RWPE2 (cell line): ENCODE measurements at regions not wholly inside any gene's neighbourhood (a gene's known extent, or its start where the extent isn't known, plus 50 kb on each side); places are given as distances from the start of the nearest gene placed in this dataset.

Experiments
- ATAC-seq: fragments of 200-7000 bp; cut with Tn5 transposase; 3 replicates; pipeline ENCODE4 v1.9.1; 2021; ENCODE audit warnings: low read depth
- DNase-seq: peaks from one replicate; pipeline ENCODE4 v3.0.0-alpha.2; 2020; ENCODE audit warnings: low spot score
- H3K27ac ChIP-seq: fragments of 450-650 bp; 2 replicates; pipeline ENCODE4 v1.5.1; 2017; ENCODE audit warnings: mild to moderate bottlenecking; ENCODE audit not compliant: poor library complexity, severe bottlenecking
- H3K27me3 ChIP-seq: fragments of 250-450 bp; sonication (Bioruptor Pico); 2 replicates; pipeline ENCODE4 v1.5.1; 2021; ENCODE audit warnings: mild to moderate bottlenecking, moderate library complexity; ENCODE audit not compliant: insufficient read depth, poor library complexity, severe bottlenecking
- H3K36me3 ChIP-seq: fragments of 250-450 bp; sonication (Bioruptor Pico); 2 replicates; pipeline ENCODE4 v1.5.1; 2020; ENCODE audit warnings: low read depth, mild to moderate bottlenecking, moderate library complexity
- H3K4me1 ChIP-seq: fragments of 250-450 bp; sonication (Bioruptor Pico); 2 replicates; pipeline ENCODE4 v1.5.1; 2021; ENCODE audit warnings: mild to moderate bottlenecking, moderate library complexity; ENCODE audit not compliant: insufficient read depth, poor library complexity, severe bottlenecking
- H3K4me3 ChIP-seq: fragments of 250-450 bp; sonication (Bioruptor Pico); 2 replicates; pipeline ENCODE4 v1.5.1; 2021; ENCODE audit warnings: mild to moderate bottlenecking, moderate library complexity; ENCODE audit not compliant: severe bottlenecking
- H3K9me3 ChIP-seq: fragments of 250-450 bp; sonication (Bioruptor Pico); 2 replicates; pipeline ENCODE4 v1.5.1; 2021; ENCODE audit warnings: mild to moderate bottlenecking, moderate library complexity; ENCODE audit not compliant: severe bottlenecking
- CTCF ChIP-seq: fragments of 450-650 bp; IDR thresholded peaks from one replicate; pipeline ENCODE4 v1.5.1; 2017; ENCODE audit warnings: mild to moderate bottlenecking, moderate library complexity; ENCODE audit not compliant: poor library complexity, severe bottlenecking

- TF ChIP-seq CTCF, result no peak
- Histone ChIP-seq H3K9me3 (no peaks in the 10 kb centered on the region), H3K36me3 (no peaks in the 10 kb centered on the region), H3K27ac (no peak overlapping the region), H3K4me3 (no peak overlapping the region), H3K4me1 (no peaks in the 10 kb centered on the region), H3K27me3 (no peaks in the 10 kb centered on the region)
- ATAC-seq, result no peak
- DNase-seq, result no peak
Observed at GRCh38 chr10:22765660-22766547, 51.5 kb upstream of the PIP4K2A start.

GRCh38 chr10:22764639-22765038, 50.3 kb upstream of the PIP4K2A start:
- Histone ChIP-seq H3K4me1 (no peaks in the 10 kb centered on the region), H3K27ac (no peak overlapping the region), H3K9me3 (no peaks in the 10 kb centered on the region), H3K36me3 (no peaks in the 10 kb centered on the region), H3K27me3 (no peaks in the 10 kb centered on the region), H3K4me3 (no peak overlapping the region)
- DNase-seq (no peak), ATAC-seq (no peak)
- TF ChIP-seq CTCF, result no peak
